GM19463 (cell line): ENCODE measurements at regions not wholly inside any gene's neighbourhood (a gene's known extent, or its start where the extent isn't known, plus 50 kb on each side); places are given as distances from the start of the nearest gene placed in this dataset.

Experiments
- ATAC-seq: cut with Tn5 transposase; IDR thresholded peaks from one replicate; pipeline ENCODE4 v1.9.1; 2021; ENCODE audit warnings: mild to moderate bottlenecking, moderate library complexity; ENCODE audit not compliant: unreplicated experiment

GRCh38 chr13:88068975-88069374, 397.8 kb downstream of the SLITRK5 start:
- no peak for ATAC-seq

GRCh38 chr13:88071371-88071770, 400.2 kb downstream of the SLITRK5 start:
- no peak for ATAC-seq

GRCh38 chr13:88074794-88075510, 403.8 kb downstream of the SLITRK5 start:
- ATAC-seq, result no peak

DNA sequence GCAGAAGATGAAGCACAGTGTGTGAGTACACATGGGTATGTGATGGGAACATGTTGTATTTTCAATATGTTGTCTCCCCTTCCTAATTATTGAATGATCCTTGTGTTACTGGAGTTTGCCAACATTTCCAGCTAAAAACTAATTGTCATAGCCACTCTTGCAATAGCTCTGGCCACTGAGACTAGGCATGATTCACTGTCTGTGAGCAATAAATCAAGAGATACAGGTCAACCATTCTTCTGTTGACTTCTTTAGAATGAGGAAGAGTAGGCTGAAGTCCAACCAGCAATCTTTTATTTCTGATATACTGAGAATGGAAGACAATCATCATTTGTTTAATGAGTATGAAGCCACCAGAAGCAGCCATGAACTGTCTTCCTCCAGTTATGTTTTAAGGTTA, 413.9 kb downstream of the SLITRK5 start:
- no peak for ATAC-seq

- no peak for ATAC-seq
Measured at GRCh38 chr13:88086577-88086976, 415.4 kb downstream of the SLITRK5 start.

- no peak for ATAC-seq
Measured at GRCh38 chr13:88097541-88097940, 426.4 kb downstream of the SLITRK5 start.

GRCh38 chr13:88103824-88104223, 432.7 kb downstream of the SLITRK5 start:
- ATAC-seq, result no peak

DNA sequence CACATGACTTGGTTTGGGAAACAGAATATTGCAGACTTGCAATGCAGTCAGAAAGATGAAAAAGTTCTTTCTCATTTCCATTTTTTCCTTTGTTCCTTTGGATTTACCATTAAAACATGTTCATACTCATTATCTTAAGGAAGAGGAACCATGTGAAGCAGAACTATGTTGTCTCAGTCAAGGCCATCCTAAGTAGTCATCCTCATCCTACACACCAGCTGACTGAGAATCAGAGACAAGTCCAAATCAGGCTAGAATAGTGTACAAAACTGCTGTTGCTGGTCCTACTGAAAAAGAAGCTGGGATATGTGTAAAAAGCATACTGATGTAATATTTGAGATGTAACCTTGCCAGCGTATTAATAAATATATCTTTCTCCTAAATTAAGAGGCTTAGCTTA, 433.4 kb downstream of the SLITRK5 start:
- ATAC-seq, result no peak

- ATAC-seq, result no peak
Measured at GRCh38 chr13:88107570-88107969, 436.4 kb downstream of the SLITRK5 start.

DNA sequence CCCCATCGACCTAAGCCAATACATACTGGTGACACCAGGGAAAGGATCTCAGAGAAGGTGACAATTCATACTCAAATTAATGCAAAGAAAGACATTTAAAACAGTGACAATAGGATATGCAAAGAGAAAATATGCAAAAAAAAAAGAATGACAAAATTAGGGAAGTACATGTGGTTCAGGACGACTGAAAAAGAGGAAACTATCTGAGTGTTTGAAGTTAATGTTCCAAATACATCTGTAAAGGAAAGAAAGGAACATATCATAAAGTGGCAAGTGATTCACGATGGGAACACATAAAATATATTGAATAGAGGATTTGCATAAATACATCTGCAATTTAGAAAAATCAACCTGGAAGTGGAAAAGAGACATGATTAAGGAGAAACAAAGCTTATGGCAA, 441.4 kb downstream of the SLITRK5 start:
- no peak for ATAC-seq

DNA sequence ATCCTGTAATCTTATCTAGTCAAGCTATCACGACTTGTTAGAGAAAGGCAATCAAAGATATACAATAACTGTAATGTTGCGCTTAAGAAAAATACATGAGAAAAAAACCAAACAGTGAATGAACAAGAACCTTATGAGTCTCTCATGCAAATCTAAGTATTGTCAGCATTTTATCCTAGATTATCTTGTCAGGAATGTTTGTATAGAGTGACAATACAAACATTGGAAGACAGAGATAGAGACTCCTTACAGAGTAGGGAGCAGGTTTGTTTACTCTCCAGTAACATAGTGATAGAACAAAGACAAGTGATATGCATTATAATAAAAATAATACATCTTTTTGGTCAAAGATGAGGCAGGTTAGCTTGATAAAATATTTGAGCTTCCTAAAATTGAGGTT, 444.8 kb downstream of the SLITRK5 start:
- ATAC-seq, result no peak

GRCh38 chr13:88118952-88119351, 447.8 kb downstream of the SLITRK5 start:
- no peak for ATAC-seq

- no peak for ATAC-seq
Measured at GRCh38 chr13:88124142-88124541, 453.0 kb downstream of the SLITRK5 start.

DNA sequence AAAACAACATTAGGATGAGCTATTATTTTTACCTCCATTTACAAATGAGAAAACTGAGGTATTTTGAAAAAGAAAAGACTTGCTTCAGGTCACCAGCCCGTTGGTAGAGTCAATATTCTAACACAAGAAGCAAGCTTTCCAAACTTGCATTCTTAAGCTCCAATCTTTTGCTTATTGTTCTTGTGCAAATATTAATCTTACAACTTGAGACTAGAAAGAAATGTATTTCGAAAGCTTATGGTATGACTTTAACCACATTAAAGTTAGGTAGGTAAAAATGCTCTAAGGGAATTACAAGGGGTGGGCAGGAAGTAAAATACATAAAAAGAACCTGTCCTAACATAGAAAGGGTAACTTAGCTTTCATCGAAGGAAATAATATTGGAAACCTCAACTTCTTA, 453.9 kb downstream of the SLITRK5 start:
- no peak for ATAC-seq

- no peak for ATAC-seq
Measured at GRCh38 chr13:88136098-88136790, 465.1 kb downstream of the SLITRK5 start.

DNA sequence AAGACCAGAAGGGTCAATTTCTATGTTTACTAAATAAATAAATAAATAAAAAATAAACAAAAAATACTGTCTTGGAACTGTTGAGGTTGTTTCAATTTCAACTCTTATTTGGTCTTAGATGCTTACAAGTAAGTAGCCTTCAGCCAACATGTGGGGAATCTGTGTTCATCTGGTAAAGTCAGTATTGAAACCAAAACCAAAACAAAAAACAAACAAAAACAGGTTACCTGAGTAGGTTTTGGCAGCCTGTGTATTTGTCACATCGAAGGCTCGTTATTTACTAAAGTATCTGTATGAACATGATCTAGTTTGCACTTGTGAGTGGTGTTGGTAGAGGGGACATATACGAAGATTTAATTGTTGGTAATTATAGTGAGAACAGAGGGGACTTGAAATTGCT, 471.5 kb downstream of the SLITRK5 start:
- ATAC-seq, result no peak

DNA sequence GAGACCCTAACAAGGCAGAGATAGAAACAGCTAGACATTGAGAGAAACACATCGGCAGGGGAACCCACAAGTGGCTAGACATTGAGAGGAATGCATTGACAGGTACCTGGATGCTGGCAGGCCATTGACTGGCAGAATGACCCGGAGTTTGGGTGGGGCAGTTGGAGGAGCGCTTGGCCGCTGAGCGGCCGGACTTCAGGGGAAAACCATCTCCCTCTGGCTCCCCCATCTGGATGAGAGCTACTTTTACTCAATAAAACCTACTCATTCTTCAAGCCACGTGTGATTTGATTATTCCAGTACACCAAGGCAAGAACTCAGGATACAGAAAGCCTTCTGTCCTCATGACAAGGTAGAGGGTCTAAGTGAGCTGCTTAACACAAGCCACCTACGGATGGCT, 473.4 kb downstream of the SLITRK5 start:
- ATAC-seq, result no peak

- no peak for ATAC-seq
Measured at GRCh38 chr13:88153353-88153752, 482.2 kb downstream of the SLITRK5 start.

GRCh38 chr13:88154001-88154400, 482.8 kb downstream of the SLITRK5 start:
- no peak for ATAC-seq

- no peak for ATAC-seq
Measured at GRCh38 chr13:88162076-88162702, 491.0 kb downstream of the SLITRK5 start.

DNA sequence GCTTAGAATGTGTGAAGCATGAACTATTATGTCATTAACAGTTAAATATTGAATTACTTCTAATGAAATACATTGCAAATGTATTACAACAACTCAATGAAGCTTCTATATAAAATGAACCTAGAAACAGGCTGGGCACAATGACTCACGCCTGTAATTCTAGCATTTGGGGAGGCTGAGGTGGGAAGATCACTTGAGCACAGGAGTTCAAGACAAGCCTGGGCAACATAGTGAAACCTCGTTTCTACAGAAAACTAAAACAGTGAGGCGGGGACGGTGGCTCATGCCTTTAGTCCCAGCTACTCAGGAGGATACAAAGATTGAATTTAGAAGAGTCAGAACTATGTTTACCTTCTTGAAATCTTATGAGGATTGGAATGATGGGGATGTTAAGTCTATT, 505.1 kb downstream of the SLITRK5 start:
- ATAC-seq, result no peak

- ATAC-seq, result no peak
Measured at GRCh38 chr13:88183440-88183839, 512.3 kb downstream of the SLITRK5 start.
